ENCODE measurements at regions not wholly inside any gene's neighbourhood (a gene's known extent, or its start where the extent isn't known, plus 50 kb on each side); places are given as distances from the start of the nearest gene placed in this dataset.

DNA sequence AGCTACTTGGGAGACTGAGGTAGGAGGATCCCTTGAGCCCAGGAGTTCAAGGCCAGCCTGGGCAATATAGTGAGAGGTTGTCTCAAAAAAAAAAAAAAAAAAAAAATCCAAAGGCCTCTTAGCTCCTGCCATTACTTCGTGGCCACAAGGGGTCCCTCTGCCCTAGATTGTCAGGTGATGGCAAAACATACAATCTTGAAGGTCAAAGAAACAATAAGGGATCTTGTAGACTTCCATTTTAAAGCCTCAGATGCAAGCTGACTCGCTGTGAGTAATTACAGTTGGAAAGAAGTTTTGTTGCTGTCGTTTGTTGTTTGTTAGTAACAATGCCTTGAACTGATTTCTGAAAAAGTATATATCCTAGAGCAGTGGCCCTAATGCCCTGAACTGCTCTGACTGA is 55.9 kb upstream of the PLCL2 start:
- Histone ChIP-seq H3K4me1 (ENCODE audit: control insufficient read depth in 2 of 2, insufficient read depth in 2 of 2, low read length in 2 of 2) (peaks cover 11 to 12% of the 10 kb centered on the region in 2 donors), H3K79me2 (ENCODE audit: control insufficient read depth, insufficient read depth, low read length) (no peaks in the 10 kb centered on the region), H2AFZ (ENCODE audit: insufficient read depth, low read depth, low read length, poor library complexity, severe bottlenecking) (no peak overlapping the region), H3K9me3 (ENCODE audit: control extremely low read depth in 1 of 3, control insufficient read depth in 2 of 3, insufficient read depth in 1 of 3, low read length in 2 of 3) (no peaks in the 10 kb centered on the region), H3K4me2 (replicated peaks; ENCODE audit: low read depth, low read length, poor library complexity, severe bottlenecking) (no peak overlapping the region), H3K4me3 (ENCODE audit: control extremely low read depth in 1 of 5, extremely low read depth in 1 of 5, insufficient read depth in 1 of 5, low read depth in 2 of 5, low read length in 4 of 5) (no peak overlapping the region), H3K36me3 (replicated peaks in 1 of 2; ENCODE audit: control extremely low read depth in 1 of 2, control insufficient read depth in 1 of 2, extremely low read depth in 1 of 2, insufficient read depth in 2 of 2, low read length in 1 of 2) (no peaks in the 10 kb centered on the region), H3K9ac (ENCODE audit: low read length) (no peak overlapping the region), H3K27me3 (replicated peaks in 1 of 4; ENCODE audit: control extremely low read depth in 1 of 4, control insufficient read depth in 3 of 4, insufficient read depth in 4 of 4, low read length in 3 of 4) (no peaks in the 10 kb centered on the region), H4K20me1 (ENCODE audit: control insufficient read depth, insufficient read depth, low read length, poor library complexity, severe bottlenecking) (no peaks in the 10 kb centered on the region), H3K27ac (ENCODE audit: low read length in 2 of 2) (no peak overlapping the region)
- intact Hi-C loops (cut with micrococcal nuclease): loop anchor here (1.0 to 5.0 kb wide), 5 partner anchors 13 to 404 kb away; partner anchors contain the start of gene PLCL2
- no peak overlapping the region for H3K27ac Mint-ChIP-seq
- H3K4me3 Mint-ChIP-seq: no peak overlapping the region
- TF ChIP-seq EZH2 (IDR thresholded peaks at IDR 0.05; ENCODE audit: borderline replicate concordance, insufficient read depth, low read depth, low read length, poor library complexity, severe bottlenecking): no peak
- TF ChIP-seq, protein P1, sequence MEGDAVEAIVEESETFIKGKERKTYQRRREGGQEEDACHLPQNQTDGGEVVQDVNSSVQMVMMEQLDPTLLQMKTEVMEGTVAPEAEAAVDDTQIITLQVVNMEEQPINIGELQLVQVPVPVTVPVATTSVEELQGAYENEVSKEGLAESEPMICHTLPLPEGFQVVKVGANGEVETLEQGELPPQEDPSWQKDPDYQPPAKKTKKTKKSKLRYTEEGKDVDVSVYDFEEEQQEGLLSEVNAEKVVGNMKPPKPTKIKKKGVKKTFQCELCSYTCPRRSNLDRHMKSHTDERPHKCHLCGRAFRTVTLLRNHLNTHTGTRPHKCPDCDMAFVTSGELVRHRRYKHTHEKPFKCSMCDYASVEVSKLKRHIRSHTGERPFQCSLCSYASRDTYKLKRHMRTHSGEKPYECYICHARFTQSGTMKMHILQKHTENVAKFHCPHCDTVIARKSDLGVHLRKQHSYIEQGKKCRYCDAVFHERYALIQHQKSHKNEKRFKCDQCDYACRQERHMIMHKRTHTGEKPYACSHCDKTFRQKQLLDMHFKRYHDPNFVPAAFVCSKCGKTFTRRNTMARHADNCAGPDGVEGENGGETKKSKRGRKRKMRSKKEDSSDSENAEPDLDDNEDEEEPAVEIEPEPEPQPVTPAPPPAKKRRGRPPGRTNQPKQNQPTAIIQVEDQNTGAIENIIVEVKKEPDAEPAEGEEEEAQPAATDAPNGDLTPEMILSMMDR (IDR thresholded peaks at IDR 0.05): peak; percentile 62
- ChIA-PET POLR2A (interaction anchor here (0.6 to 1.0 kb wide), 2 partner anchors 13 to 451 kb away, joined by 3 read pairs; no protein-coding TSS in a partner anchor), CTCF (interaction anchor here (0.7 to 3.9 kb wide), 41 partner anchors 8 to 1498 kb away, joined by 3 to 43 read pairs (median 4); partner anchors contain the start of gene DAZL)
- H3K9me3 Mint-ChIP-seq (ENCODE audit: insufficient read depth): no peaks in the 10 kb centered on the region
- peak; percentile 60 for ATAC-seq (ENCODE audit: low read depth)
- H3K27me3 Mint-ChIP-seq: no peaks in the 10 kb centered on the region
- WGBS (ENCODE audit: insufficient coverage): 80% methylated on average over 2 of the region's 3 CpGs
- DNase-seq: peak; percentile 71
- H3K4me1 Mint-ChIP-seq: peaks cover 15% of the 10 kb centered on the region

DNA sequence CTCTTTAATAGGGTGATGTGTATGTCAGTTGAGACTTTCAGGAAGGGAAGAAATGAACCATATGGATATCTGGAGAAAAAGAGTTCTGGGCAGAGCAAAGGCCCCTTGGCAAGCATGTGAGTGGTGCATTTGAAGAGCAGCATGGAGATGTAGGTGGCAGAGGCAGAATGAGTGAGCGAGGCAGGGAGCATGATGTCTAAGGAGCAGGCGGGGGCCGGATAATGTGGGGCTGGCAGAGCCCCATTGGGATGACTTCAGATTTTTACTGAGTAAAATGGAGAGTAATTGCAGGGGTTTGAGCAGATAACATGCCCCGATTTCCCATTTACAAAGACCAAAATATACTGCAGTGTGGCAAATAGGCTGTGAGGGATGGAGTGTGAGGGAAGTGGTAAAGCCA is 52.9 kb upstream of the PLCL2 start:
- no peak overlapping the region for H3K4me3 ChIP-seq (ENCODE audit: control extremely low read depth in 1 of 5, extremely low read depth in 1 of 5, insufficient read depth in 1 of 5, low read depth in 2 of 5, low read length in 4 of 5)
- ChIA-PET POLR2A (no interaction called here), CTCF (no interaction called here)
- no peaks in the 10 kb centered on the region for H3K27me3 ChIP-seq (replicated peaks in 1 of 4; ENCODE audit: control extremely low read depth in 1 of 4, control insufficient read depth in 3 of 4, insufficient read depth in 4 of 4, low read length in 3 of 4)
- no peak overlapping the region for H2AFZ ChIP-seq (ENCODE audit: insufficient read depth, low read depth, low read length, poor library complexity, severe bottlenecking)
- no peak overlapping the region for H3K4me2 ChIP-seq (replicated peaks; ENCODE audit: low read depth, low read length, poor library complexity, severe bottlenecking)
- H3K9me3 ChIP-seq (ENCODE audit: control extremely low read depth in 1 of 3, control insufficient read depth in 2 of 3, insufficient read depth in 1 of 3, low read length in 2 of 3): no peaks in the 10 kb centered on the region
- no peak for ATAC-seq (ENCODE audit: low read depth)
- no peak overlapping the region for H3K9ac ChIP-seq (ENCODE audit: low read length)
- H3K4me1 ChIP-seq (ENCODE audit: control insufficient read depth in 2 of 2, insufficient read depth in 2 of 2, low read length in 2 of 2): no peaks in the 10 kb centered on the region
- no peaks in the 10 kb centered on the region for H3K79me2 ChIP-seq (ENCODE audit: control insufficient read depth, insufficient read depth, low read length)
- no peaks in the 10 kb centered on the region for H4K20me1 ChIP-seq (ENCODE audit: control insufficient read depth, insufficient read depth, low read length, poor library complexity, severe bottlenecking)
- Mint-ChIP-seq H3K27ac (no peak overlapping the region), H3K4me1 (no peaks in the 10 kb centered on the region), H3K9me3 (ENCODE audit: insufficient read depth) (no peaks in the 10 kb centered on the region), H3K4me3 (no peak overlapping the region), H3K27me3 (no peaks in the 10 kb centered on the region)
- 96% methylated on average over 3 of the region's 4 CpGs for WGBS (ENCODE audit: insufficient coverage)
- intact Hi-C loops (cut with micrococcal nuclease): no loop called here
- H3K27ac ChIP-seq (ENCODE audit: low read length in 2 of 2): no peak overlapping the region
- no peak for DNase-seq
- H3K36me3 ChIP-seq (replicated peaks in 1 of 2; ENCODE audit: control extremely low read depth in 1 of 2, control insufficient read depth in 1 of 2, extremely low read depth in 1 of 2, insufficient read depth in 2 of 2, low read length in 1 of 2): no peaks in the 10 kb centered on the region
- TF ChIP-seq, protein P1 (IDR thresholded peaks at IDR 0.05): no peak
- no peak for TF ChIP-seq EZH2 (IDR thresholded peaks at IDR 0.05; ENCODE audit: borderline replicate concordance, insufficient read depth, low read depth, low read length, poor library complexity, severe bottlenecking)
